Fibroblast of lung (primary cell): ENCODE measurements at regions not wholly inside any gene's neighbourhood (a gene's known extent, or its start where the extent isn't known, plus 50 kb on each side); places are given as distances from the start of the nearest gene placed in this dataset.
"Not testable (repeated sequence)": the region's sequence is repeated elsewhere in the genome, so short reads cannot be mapped to it uniquely, and the experiment has no call there.

Experiments used
- DNase-seq, 2 donors: peaks; one replicate each; pipeline versions ENCODE4 v3.0.0 to v3.0.0-alpha.2; 2010; ENCODE audit warnings: low read depth in 2 of 2
- H2AFZ ChIP-seq: 2 replicates; pipeline ENCODE4 v1.5.1; 2012; ENCODE audit warnings: low read length, control low read depth, inconsistent platforms
- H3K27ac ChIP-seq: 2 replicates; pipeline ENCODE4 v1.5.1; 2011; ENCODE audit warnings: low read length, control low read depth; ENCODE audit not compliant: insufficient read depth
- H3K27me3 ChIP-seq: 2 replicates; pipeline ENCODE4 v1.5.1; 2011; ENCODE audit warnings: mild to moderate bottlenecking, low read length; ENCODE audit not compliant: control insufficient read depth, insufficient read depth
- H3K36me3 ChIP-seq: 2 replicates; pipeline ENCODE4 v1.5.1; 2011; ENCODE audit warnings: low read length; ENCODE audit not compliant: control insufficient read depth, insufficient read depth
- H3K4me1 ChIP-seq: 2 replicates; pipeline ENCODE4 v1.5.1; 2011; ENCODE audit warnings: low read length; ENCODE audit not compliant: control insufficient read depth, insufficient read depth; ENCODE audit errors: extremely low read depth
- H3K4me2 ChIP-seq: 2 replicates; pipeline ENCODE4 v1.5.1; 2011; ENCODE audit warnings: low read length, control low read depth; ENCODE audit not compliant: insufficient read depth; ENCODE audit errors: extremely low read depth
- H3K4me3 ChIP-seq, 4 experiments: fragments of 200-600 bp in 1 of 4; sonication (generic) in 1 of 4; replicated peaks in 1 of 4; 2 replicates each; pipeline ENCODE4 v1.5.1; 2011 to 2016; ENCODE audit warnings: low read length in 4 of 4, low read depth in 3 of 4, mild to moderate bottlenecking in 3 of 4, control low read depth in 2 of 4, inconsistent platforms in 1 of 4, mixed read lengths in 1 of 4; ENCODE audit not compliant: insufficient read depth in 1 of 4; ENCODE audit errors: control extremely low read depth in 1 of 4
- H3K79me2 ChIP-seq: 2 replicates; pipeline ENCODE4 v1.5.1; 2012; ENCODE audit warnings: mild to moderate bottlenecking, low read length, inconsistent platforms; ENCODE audit not compliant: control insufficient read depth, insufficient read depth
- H3K9ac ChIP-seq: 2 replicates; pipeline ENCODE4 v1.5.1; 2011; ENCODE audit warnings: mild to moderate bottlenecking, low read length, control low read depth; ENCODE audit not compliant: insufficient read depth
- H3K9me3 ChIP-seq: 2 replicates; pipeline ENCODE4 v1.5.1; 2012; ENCODE audit warnings: low read depth, low read length; ENCODE audit not compliant: control insufficient read depth, insufficient read depth
- H4K20me1 ChIP-seq: 2 replicates; pipeline ENCODE4 v1.5.1; 2011; ENCODE audit warnings: low read length; ENCODE audit not compliant: control insufficient read depth, insufficient read depth; ENCODE audit errors: extremely low read depth
- EZH2 ChIP-seq: IDR thresholded peaks from 2 replicates; pipeline ENCODE4 v1.5.1; 2012; ENCODE audit warnings: low read length, control low read depth, mild to moderate bottlenecking; ENCODE audit errors: missing control alignments
- TF ChIP-seq, protein P1 (sequence below), 2 donors: IDR thresholded peaks in 1 of 2; conservative IDR thresholded peaks in 1 of 2; 1 replicate in 1 of 2; 2 replicates in 1 of 2; pipeline ENCODE4 v1.5.1; 2011 to 2012; ENCODE audit warnings: low read length in 2 of 2, control low read depth in 1 of 2, inconsistent platforms in 1 of 2, low read depth in 1 of 2, mild to moderate bottlenecking in 1 of 2

DNA sequence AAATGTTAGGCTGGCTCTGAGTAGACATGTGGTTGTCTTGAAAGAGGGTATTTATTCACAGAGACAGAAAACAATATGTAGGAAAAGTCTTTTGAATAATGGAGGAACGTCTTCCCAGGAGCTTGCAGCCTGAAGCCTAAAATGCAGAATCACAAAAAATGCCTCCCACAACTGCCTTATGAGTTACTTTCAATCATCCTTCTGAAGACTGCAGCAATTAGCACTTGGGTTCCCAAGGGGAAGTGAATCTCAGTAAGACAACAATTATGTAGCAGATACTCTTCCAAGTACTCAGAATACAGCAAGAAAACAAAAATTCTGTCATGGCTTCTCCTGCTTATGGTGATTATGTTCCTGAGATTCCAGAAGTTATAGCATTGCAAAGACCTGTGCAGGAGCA, 166.6 kb upstream of the TBL1X start:
- no peaks in the 10 kb centered on the region for H3K27me3 ChIP-seq
- no peak overlapping the region for H3K27ac ChIP-seq
- TF ChIP-seq, protein P1, sequence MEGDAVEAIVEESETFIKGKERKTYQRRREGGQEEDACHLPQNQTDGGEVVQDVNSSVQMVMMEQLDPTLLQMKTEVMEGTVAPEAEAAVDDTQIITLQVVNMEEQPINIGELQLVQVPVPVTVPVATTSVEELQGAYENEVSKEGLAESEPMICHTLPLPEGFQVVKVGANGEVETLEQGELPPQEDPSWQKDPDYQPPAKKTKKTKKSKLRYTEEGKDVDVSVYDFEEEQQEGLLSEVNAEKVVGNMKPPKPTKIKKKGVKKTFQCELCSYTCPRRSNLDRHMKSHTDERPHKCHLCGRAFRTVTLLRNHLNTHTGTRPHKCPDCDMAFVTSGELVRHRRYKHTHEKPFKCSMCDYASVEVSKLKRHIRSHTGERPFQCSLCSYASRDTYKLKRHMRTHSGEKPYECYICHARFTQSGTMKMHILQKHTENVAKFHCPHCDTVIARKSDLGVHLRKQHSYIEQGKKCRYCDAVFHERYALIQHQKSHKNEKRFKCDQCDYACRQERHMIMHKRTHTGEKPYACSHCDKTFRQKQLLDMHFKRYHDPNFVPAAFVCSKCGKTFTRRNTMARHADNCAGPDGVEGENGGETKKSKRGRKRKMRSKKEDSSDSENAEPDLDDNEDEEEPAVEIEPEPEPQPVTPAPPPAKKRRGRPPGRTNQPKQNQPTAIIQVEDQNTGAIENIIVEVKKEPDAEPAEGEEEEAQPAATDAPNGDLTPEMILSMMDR (conservative IDR thresholded peaks at IDR 0.05 in 1 of 2, IDR thresholded peaks at IDR 0.05 in 1 of 2; ENCODE audit: low read depth in 1 of 2, low read length in 2 of 2) = no peak
- TF ChIP-seq EZH2 = no peak
- H3K36me3 ChIP-seq = no peaks in the 10 kb centered on the region
- no peaks in the 10 kb centered on the region for H3K9me3 ChIP-seq
- no peaks in the 10 kb centered on the region for H4K20me1 ChIP-seq
- no peak overlapping the region for H2AFZ ChIP-seq
- H3K4me3 ChIP-seq = no peak overlapping the region
- no peaks in the 10 kb centered on the region for H3K4me1 ChIP-seq
- no peak for DNase-seq
- no peaks in the 10 kb centered on the region for H3K79me2 ChIP-seq
- no peak overlapping the region for H3K9ac ChIP-seq
- no peak overlapping the region for H3K4me2 ChIP-seq

DNA sequence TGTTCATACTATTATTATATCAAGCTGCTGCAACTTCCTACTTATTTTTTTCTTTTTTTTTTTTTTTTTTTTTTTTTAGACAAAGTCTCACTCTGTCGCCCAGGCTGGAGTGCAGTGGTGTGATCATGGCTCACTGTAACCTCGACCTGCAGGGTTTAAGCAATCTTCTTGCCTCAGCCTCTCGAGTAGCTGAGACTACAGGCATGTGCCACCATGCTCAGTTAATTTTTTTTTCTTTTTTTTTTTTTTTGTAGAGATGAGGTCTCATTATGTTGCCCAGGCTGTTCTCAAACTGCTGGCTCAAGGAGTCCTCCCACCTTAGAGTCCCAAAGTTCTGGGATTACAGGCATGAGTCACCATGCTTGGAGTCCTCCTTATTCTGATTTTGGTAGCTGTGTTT, 165.2 kb upstream of the TBL1X start:
- H3K4me1 ChIP-seq, H3K36me3 ChIP-seq, H3K9ac ChIP-seq, H3K9me3 ChIP-seq, H3K4me2 ChIP-seq, H3K27ac ChIP-seq, H3K4me3 ChIP-seq, H3K79me2 ChIP-seq, H3K27me3 ChIP-seq, DNase-seq, H2AFZ ChIP-seq, H4K20me1 ChIP-seq: not testable (repeated sequence)

DNA sequence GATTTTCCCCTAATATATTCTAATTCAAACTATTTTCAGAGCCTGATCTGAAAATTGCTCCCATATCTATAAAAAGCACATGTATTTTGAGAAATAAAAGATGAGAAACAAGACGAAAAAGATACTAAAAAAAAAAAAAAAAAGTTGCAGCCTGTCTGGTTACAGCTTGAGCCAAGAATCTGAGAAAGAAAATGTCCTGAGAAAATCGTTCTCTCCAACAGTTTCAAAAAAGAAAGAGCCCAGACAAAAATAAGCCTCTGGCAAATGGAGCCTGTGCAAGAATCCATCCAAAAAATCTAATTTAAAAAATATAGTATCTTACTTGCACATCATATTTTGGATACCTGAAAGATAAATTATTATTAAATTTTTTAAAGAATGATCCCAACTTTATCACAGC, 163.0 kb upstream of the TBL1X start:
- Histone ChIP-seq H3K36me3 (no peaks in the 10 kb centered on the region), H3K27ac (no peak overlapping the region), H3K27me3 (no peaks in the 10 kb centered on the region), H3K79me2 (no peaks in the 10 kb centered on the region), H3K9me3 (no peaks in the 10 kb centered on the region), H2AFZ (no peak overlapping the region), H3K4me1 (no peaks in the 10 kb centered on the region), H3K4me3 (no peak overlapping the region), H3K4me2 (no peak overlapping the region), H3K9ac (no peak overlapping the region), H4K20me1 (no peaks in the 10 kb centered on the region)
- TF ChIP-seq, protein P1 (conservative IDR thresholded peaks at IDR 0.05 in 1 of 2, IDR thresholded peaks at IDR 0.05 in 1 of 2; ENCODE audit: low read depth in 1 of 2, low read length in 2 of 2) = no peak
- TF ChIP-seq EZH2 = no peak
- DNase-seq = no peak

DNA sequence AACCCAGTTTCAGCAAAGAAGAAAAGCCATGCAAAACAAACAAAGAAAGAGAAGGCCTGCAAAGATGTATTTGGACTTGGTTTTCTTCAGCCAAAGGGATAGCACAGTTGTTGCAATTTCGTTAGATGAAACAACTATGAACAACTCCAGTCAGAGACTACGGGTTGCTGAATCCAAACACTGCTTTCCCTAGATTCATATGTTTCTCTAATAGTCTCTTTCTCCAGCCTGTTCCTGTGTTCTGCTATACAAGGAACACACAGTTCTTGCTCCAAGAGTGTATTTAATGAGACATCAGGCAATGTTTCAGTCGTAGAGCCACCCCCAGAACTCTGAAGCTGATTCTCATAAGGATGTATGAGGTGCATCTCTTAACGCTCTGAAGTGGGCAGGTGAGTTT, 162.5 kb upstream of the TBL1X start:
- H3K9ac ChIP-seq = no peak overlapping the region
- no peaks in the 10 kb centered on the region for H3K79me2 ChIP-seq
- no peaks in the 10 kb centered on the region for H3K4me1 ChIP-seq
- H4K20me1 ChIP-seq = no peaks in the 10 kb centered on the region
- H3K36me3 ChIP-seq = no peaks in the 10 kb centered on the region
- no peak overlapping the region for H3K27ac ChIP-seq
- no peak overlapping the region for H3K4me2 ChIP-seq
- no peak overlapping the region for H2AFZ ChIP-seq
- no peak overlapping the region for H3K4me3 ChIP-seq
- H3K27me3 ChIP-seq = no peaks in the 10 kb centered on the region
- no peak for TF ChIP-seq EZH2
- TF ChIP-seq, protein P1 (conservative IDR thresholded peaks at IDR 0.05 in 1 of 2, IDR thresholded peaks at IDR 0.05 in 1 of 2; ENCODE audit: low read depth in 1 of 2, low read length in 2 of 2) = no peak
- H3K9me3 ChIP-seq = no peaks in the 10 kb centered on the region
- DNase-seq = no peak
